Hepatic stellate cell (primary cell): ENCODE measurements at regions not wholly inside any gene's neighbourhood (a gene's known extent, or its start where the extent isn't known, plus 50 kb on each side); places are given as distances from the start of the nearest gene placed in this dataset.

Source experiments
- DNase-seq: peaks from one replicate; pipeline ENCODE4 v3.0.0; 2011; ENCODE audit warnings: low spot score

GRCh38 chr6:144725736-144726522 is 440.8 kb downstream of the UTRN start:
- DNase-seq, result no peak

- DNase-seq, result no peak
Measured at GRCh38 chr6:144728804-144729203, 443.7 kb downstream of the UTRN start.

- DNase-seq, result no peak
Measured at GRCh38 chr6:144729502-144729901, 444.4 kb downstream of the UTRN start.

GRCh38 chr6:144730088-144730645 is 445.0 kb downstream of the UTRN start:
- DNase-seq, result no peak

GRCh38 chr6:144731229-144731628 is 446.1 kb downstream of the UTRN start:
- no peak for DNase-seq

GRCh38 chr6:144736763-144737162 is 451.6 kb downstream of the UTRN start:
- no peak for DNase-seq

- DNase-seq, result no peak
Measured at GRCh38 chr6:144737998-144738397, 452.9 kb downstream of the UTRN start.

GRCh38 chr6:144739873-144740272 is 454.7 kb downstream of the UTRN start:
- no peak for DNase-seq

- no peak for DNase-seq
Measured at GRCh38 chr6:144741659-144742058, 456.5 kb downstream of the UTRN start.

- no peak for DNase-seq
Measured at GRCh38 chr6:144742779-144743178, 457.6 kb downstream of the UTRN start.

GRCh38 chr6:144744720-144745119 is 459.6 kb downstream of the UTRN start:
- no peak for DNase-seq

GRCh38 chr6:144745439-144745838 is 460.3 kb downstream of the UTRN start:
- no peak for DNase-seq

- DNase-seq, result no peak
Measured at GRCh38 chr6:144746902-144747469, 461.9 kb downstream of the UTRN start.

- DNase-seq, result no peak
Measured at GRCh38 chr6:144749263-144749662, 464.1 kb downstream of the UTRN start.

- DNase-seq, result no peak
Measured at GRCh38 chr6:144753023-144753705, 468.0 kb downstream of the UTRN start.

GRCh38 chr6:144756469-144756868 is 471.3 kb downstream of the UTRN start:
- DNase-seq, result no peak

GRCh38 chr6:144757299-144757698 is 472.2 kb downstream of the UTRN start:
- no peak for DNase-seq

GRCh38 chr6:144757730-144758129 is 472.6 kb downstream of the UTRN start:
- DNase-seq, result no peak

- no peak for DNase-seq
Measured at GRCh38 chr6:144758602-144759001, 473.5 kb downstream of the UTRN start.

- no peak for DNase-seq
Measured at GRCh38 chr6:144762469-144762868, 477.3 kb downstream of the UTRN start.

GRCh38 chr6:144767051-144767450 is 481.9 kb downstream of the UTRN start:
- DNase-seq, result no peak

GRCh38 chr6:144768551-144769075 is 483.5 kb downstream of the UTRN start:
- DNase-seq, result no peak

- DNase-seq, result no peak
Measured at GRCh38 chr6:144769142-144769541, 484.0 kb downstream of the UTRN start.
